OCI-LY3 (cell line): ENCODE measurements at regions not wholly inside any gene's neighbourhood (a gene's known extent, or its start where the extent isn't known, plus 50 kb on each side); places are given as distances from the start of the nearest gene placed in this dataset.

ENCODE experiments used
- H2AFZ ChIP-seq: fragments of 200-600, 300-600 bp; shearing (Covaris generic); 2 replicates; pipeline ENCODE4 v1.6.0; 2014; ENCODE audit warnings: antibody characterized with exemption, low read depth, low read length
- H3K27ac ChIP-seq: fragments of 200-600, 300-600 bp; sonication (generic); 2 replicates; pipeline ENCODE4 v1.5.1; 2014; ENCODE audit warnings: mild to moderate bottlenecking, low read length, moderate library complexity, mixed read lengths
- H3K27me3 ChIP-seq: fragments of 200-600, 300-600 bp; sonication (generic); 2 replicates; pipeline ENCODE4 v1.6.1; 2014; ENCODE audit warnings: low read depth, low read length, mixed read lengths
- H3K36me3 ChIP-seq: fragments of 200-600, 300-600 bp; sonication (generic); replicated peaks from 2 replicates; pipeline ENCODE3; 2014; ENCODE audit warnings: low read depth, low read length, mixed read lengths
- H3K4me1 ChIP-seq: fragments of 300-600, 200-600 bp; sonication (generic); 2 replicates; pipeline ENCODE4 v1.6.1; 2014; ENCODE audit warnings: low read length, mixed read lengths
- H3K4me2 ChIP-seq: fragments of 200-600, 300-600 bp; sonication (generic); 2 replicates; pipeline ENCODE4 v1.6.1; 2014; ENCODE audit warnings: low read length, mixed read lengths
- H3K4me3 ChIP-seq: fragments of 300-600, 200-600 bp; sonication (generic); 2 replicates; pipeline ENCODE4 v1.5.1; 2014; ENCODE audit warnings: antibody characterized with exemption, mild to moderate bottlenecking, low read length, moderate library complexity
- H3K79me2 ChIP-seq: fragments of 300-600, 200-600 bp; shearing (Covaris generic); 2 replicates; pipeline ENCODE4 v1.6.1; 2014; ENCODE audit warnings: mild to moderate bottlenecking, low read length, mixed read lengths
- H3K9ac ChIP-seq: fragments of 300-600, 200-600 bp; shearing (Covaris generic); 2 replicates; pipeline ENCODE4 v1.6.0; 2014; ENCODE audit warnings: mild to moderate bottlenecking, low read length, moderate library complexity
- H3K9me3 ChIP-seq: fragments of 200-600, 300-600 bp; shearing (Covaris generic); 2 replicates; pipeline ENCODE4 v1.6.1; 2014; ENCODE audit warnings: low read length, mixed read lengths; ENCODE audit not compliant: insufficient read depth
- H4K20me1 ChIP-seq: fragments of 200-600, 300-600 bp; sonication (generic); 2 replicates; pipeline ENCODE4 v1.6.1; 2016; ENCODE audit warnings: low read length, mixed read lengths; ENCODE audit not compliant: insufficient read depth
- EZH2phosphoT487 ChIP-seq: fragments of 200-600 bp; shearing (Covaris generic); IDR thresholded peaks from 2 replicates; pipeline ENCODE4 v1.6.1; 2018; ENCODE audit warnings: antibody characterized with exemption, mixed run types, low read depth
- TF ChIP-seq, protein P1 (sequence below): fragments of 200-600, 300-600 bp; sonication (generic); IDR thresholded peaks from 2 replicates; pipeline ENCODE4 v1.5.1; 2014; ENCODE audit warnings: antibody characterized with exemption, low read length, low read depth

DNA sequence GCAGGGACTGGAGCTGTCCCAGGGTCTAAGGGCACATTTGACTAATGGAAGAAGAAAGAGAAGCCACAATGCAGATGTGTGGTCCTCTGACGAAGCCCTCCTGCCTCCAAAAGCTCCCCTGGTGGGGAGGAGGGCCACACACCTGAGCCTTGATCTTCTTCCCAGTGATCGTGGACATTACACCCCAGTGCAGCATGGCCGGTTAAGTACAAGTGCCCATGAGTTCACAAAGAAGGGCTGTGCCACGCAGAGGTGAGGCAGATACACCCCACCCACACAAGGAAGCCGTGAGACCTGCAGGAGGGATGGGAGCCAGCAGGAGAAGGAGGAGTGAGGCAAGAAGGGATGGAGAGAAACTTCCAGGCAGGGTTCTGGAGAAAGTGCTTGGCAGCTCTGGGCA lies 199.0 kb upstream of the MVB12B start:
- no peaks in the 10 kb centered on the region for H3K9me3 ChIP-seq
- no peak for TF ChIP-seq EZH2phosphoT487
- TF ChIP-seq, protein P1, sequence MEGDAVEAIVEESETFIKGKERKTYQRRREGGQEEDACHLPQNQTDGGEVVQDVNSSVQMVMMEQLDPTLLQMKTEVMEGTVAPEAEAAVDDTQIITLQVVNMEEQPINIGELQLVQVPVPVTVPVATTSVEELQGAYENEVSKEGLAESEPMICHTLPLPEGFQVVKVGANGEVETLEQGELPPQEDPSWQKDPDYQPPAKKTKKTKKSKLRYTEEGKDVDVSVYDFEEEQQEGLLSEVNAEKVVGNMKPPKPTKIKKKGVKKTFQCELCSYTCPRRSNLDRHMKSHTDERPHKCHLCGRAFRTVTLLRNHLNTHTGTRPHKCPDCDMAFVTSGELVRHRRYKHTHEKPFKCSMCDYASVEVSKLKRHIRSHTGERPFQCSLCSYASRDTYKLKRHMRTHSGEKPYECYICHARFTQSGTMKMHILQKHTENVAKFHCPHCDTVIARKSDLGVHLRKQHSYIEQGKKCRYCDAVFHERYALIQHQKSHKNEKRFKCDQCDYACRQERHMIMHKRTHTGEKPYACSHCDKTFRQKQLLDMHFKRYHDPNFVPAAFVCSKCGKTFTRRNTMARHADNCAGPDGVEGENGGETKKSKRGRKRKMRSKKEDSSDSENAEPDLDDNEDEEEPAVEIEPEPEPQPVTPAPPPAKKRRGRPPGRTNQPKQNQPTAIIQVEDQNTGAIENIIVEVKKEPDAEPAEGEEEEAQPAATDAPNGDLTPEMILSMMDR: no peak
- H3K27me3 ChIP-seq: peaks cover 53% of the 10 kb centered on the region
- no peaks in the 10 kb centered on the region for H3K36me3 ChIP-seq
- no peaks in the 10 kb centered on the region for H3K79me2 ChIP-seq
- no peak overlapping the region for H3K4me3 ChIP-seq
- H3K4me2 ChIP-seq: no peak overlapping the region
- H4K20me1 ChIP-seq: no peaks in the 10 kb centered on the region
- H2AFZ ChIP-seq: no peak overlapping the region
- H3K9ac ChIP-seq: no peak overlapping the region
- H3K27ac ChIP-seq: no peak overlapping the region
- H3K4me1 ChIP-seq: no peaks in the 10 kb centered on the region

DNA sequence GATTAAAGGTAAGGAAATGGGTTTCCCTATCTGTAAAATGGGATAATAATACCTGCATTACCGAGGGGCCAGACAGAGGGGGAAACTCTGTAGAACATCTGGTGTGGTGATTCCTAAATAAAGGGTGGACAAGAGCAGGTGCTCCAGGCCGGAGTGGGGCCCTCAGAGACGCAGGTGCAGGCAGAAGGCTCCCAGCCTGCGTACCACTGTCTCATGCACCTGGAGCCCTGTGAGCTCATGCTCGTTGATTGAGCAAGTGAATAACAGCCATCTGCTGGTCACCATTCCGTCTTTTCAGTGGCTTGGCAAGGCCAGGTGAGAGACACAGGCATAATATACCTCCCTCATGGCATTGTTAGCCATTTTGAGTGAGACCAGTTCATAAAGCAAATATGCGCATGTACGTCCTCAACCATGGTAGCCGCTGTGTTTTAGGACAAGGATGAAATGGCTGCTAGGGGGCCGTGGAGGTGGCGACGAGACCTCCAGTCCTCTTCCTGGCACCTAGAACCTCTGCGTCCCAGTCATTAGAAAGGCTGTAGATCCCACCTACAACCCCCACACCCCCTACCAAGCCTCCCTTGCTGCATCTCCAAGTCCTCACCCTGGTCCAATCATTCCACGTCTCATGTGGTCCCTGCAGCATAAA lies 198.0 kb upstream of the MVB12B start:
- Histone ChIP-seq H3K9ac (no peak overlapping the region), H3K36me3 (no peaks in the 10 kb centered on the region), H3K27me3 (peaks cover 45% of the 10 kb centered on the region), H4K20me1 (no peaks in the 10 kb centered on the region), H3K79me2 (no peaks in the 10 kb centered on the region), H2AFZ (no peak overlapping the region), H3K4me1 (no peaks in the 10 kb centered on the region), H3K4me2 (no peak overlapping the region), H3K9me3 (no peaks in the 10 kb centered on the region), H3K27ac (no peak overlapping the region), H3K4me3 (no peak overlapping the region)
- TF ChIP-seq, protein P1: no peak
- TF ChIP-seq EZH2phosphoT487: no peak

DNA sequence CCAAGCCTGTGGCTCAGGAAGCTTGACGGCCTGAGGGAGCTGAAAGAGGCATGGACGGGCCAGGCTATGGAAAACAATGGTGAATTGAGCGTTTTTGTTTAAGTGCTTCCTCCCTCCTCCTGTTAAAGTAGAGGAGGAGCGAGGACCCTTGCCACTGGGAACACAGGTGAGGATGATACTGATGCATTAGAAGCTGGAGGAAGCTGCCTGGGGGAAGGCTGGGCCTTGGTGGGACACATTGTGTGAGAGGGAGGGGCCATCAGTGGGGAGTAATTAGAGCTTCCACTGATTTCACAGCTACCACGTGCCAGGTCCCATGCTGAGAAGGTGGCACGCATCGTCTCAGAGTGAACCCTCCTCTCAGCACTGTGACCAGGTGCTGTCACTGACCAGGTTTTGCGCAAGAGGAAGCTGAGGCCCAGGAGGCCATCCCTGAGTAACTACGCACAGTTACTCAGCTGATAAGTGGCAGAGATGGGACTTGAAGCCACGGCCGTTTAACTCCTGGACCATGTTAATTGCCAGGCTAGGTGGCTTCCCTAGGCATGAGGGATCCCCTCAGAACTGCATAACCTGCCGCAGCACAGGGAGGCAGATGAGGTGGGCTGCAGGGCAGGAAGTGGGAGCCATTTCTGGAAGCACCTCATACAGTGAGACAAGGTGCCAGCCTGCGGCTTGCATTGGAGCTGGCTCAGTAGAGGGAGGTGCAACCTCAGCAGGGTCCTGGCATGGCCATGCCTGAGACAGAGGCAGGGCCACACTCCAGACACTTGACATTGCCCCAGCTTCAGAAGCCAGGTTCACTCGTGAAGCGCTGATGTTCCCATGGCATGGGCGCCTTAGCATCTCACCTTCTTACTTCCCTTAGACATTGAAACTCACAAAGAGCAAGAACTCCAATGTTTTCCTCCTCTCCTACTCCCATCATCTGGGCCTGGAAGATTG lies 195.3 kb upstream of the MVB12B start:
- Histone ChIP-seq H2AFZ (no peak overlapping the region), H3K27me3 (peaks cover 25% of the 10 kb centered on the region), H3K9ac (no peak overlapping the region), H3K4me3 (no peak overlapping the region), H3K9me3 (no peaks in the 10 kb centered on the region), H3K4me1 (no peaks in the 10 kb centered on the region), H3K36me3 (no peaks in the 10 kb centered on the region), H3K4me2 (no peak overlapping the region), H4K20me1 (no peaks in the 10 kb centered on the region), H3K79me2 (no peaks in the 10 kb centered on the region), H3K27ac (no peak overlapping the region)
- TF ChIP-seq EZH2phosphoT487: no peak
- TF ChIP-seq, protein P1: no peak

DNA sequence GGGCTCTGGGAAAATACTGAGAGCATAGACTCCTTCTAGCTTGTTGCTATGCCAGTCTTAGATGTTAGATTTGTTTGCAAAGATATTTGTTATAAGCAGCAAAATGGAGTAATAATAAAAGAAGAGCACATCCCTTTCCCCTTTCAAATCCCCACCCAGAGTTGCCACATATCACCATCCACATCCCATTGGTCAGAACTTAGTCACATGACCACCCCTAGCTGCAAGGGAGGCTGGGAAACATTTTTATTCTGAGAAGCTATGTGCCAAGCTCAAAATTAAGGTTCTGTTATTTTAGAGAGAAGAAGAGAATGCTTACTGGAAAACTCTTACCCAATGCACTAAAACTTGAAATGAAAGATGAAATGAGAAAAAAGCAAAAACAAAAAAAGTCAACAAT lies 193.9 kb upstream of the MVB12B start:
- Histone ChIP-seq H3K27ac (no peak overlapping the region), H2AFZ (no peak overlapping the region), H3K79me2 (no peaks in the 10 kb centered on the region), H3K36me3 (no peaks in the 10 kb centered on the region), H3K27me3 (peaks cover 24% of the 10 kb centered on the region), H3K4me3 (no peak overlapping the region), H3K9me3 (no peaks in the 10 kb centered on the region), H4K20me1 (no peaks in the 10 kb centered on the region), H3K9ac (no peak overlapping the region), H3K4me1 (no peaks in the 10 kb centered on the region), H3K4me2 (no peak overlapping the region)
- TF ChIP-seq EZH2phosphoT487: no peak
- TF ChIP-seq, protein P1: no peak
